ENCODE measurements at regions not wholly inside any gene's neighbourhood (a gene's known extent, or its start where the extent isn't known, plus 50 kb on each side); places are given as distances from the start of the nearest gene placed in this dataset.

DNA sequence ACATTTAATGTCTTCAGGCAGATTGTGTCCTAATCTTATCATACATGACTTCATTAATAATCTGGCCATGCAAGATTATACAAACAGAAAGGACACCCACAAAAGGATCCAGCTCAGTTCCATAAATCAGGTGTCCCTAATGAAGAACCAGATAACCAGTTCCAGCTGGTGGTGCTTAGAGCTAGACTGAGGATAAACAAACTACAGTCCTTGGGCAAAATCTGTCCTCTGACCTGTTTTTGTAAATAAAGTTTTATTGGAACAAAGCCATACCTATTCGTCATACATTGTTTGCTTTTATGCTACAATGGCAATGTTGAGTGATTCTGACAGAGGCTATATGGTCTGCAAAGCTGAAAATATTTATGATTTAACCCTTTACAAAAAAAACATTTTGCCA is 199.5 kb downstream of the MID1IP1 start:
- TF ChIP-seq, protein P1, sequence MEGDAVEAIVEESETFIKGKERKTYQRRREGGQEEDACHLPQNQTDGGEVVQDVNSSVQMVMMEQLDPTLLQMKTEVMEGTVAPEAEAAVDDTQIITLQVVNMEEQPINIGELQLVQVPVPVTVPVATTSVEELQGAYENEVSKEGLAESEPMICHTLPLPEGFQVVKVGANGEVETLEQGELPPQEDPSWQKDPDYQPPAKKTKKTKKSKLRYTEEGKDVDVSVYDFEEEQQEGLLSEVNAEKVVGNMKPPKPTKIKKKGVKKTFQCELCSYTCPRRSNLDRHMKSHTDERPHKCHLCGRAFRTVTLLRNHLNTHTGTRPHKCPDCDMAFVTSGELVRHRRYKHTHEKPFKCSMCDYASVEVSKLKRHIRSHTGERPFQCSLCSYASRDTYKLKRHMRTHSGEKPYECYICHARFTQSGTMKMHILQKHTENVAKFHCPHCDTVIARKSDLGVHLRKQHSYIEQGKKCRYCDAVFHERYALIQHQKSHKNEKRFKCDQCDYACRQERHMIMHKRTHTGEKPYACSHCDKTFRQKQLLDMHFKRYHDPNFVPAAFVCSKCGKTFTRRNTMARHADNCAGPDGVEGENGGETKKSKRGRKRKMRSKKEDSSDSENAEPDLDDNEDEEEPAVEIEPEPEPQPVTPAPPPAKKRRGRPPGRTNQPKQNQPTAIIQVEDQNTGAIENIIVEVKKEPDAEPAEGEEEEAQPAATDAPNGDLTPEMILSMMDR (IDR thresholded peaks at IDR 0.05; ENCODE audit: low read depth, low read length), result no peak
- DNase-seq (ENCODE audit: low read depth in 2 of 2), result no peak
- H3K4me3 ChIP-seq (replicated peaks in 1 of 2; ENCODE audit: low read depth in 2 of 2, low read length in 2 of 2), result no peak overlapping the region

DNA sequence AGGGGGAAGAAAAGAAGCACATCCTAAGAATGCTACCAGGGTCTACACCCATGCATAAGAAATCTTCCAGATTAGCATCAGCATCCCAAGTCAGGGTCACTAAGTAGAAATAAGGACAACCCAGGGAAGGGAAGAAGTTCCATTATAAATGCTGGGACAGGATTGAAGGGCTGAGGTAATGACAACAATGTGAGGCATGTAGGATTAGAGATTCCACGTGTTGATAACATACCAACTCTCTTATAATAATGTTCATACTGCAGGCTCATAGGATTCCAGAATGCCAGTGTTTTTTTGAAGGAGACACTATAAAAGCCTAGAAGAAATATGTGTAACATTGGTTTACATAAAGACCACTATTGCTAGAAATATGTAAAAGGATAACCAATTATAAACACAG is 201.2 kb downstream of the MID1IP1 start:
- TF ChIP-seq, protein P1 (IDR thresholded peaks at IDR 0.05; ENCODE audit: low read depth, low read length), result no peak
- DNase-seq (ENCODE audit: low read depth in 2 of 2), result no peak
- H3K4me3 ChIP-seq (replicated peaks in 1 of 2; ENCODE audit: low read depth in 2 of 2, low read length in 2 of 2), result no peak overlapping the region

DNA sequence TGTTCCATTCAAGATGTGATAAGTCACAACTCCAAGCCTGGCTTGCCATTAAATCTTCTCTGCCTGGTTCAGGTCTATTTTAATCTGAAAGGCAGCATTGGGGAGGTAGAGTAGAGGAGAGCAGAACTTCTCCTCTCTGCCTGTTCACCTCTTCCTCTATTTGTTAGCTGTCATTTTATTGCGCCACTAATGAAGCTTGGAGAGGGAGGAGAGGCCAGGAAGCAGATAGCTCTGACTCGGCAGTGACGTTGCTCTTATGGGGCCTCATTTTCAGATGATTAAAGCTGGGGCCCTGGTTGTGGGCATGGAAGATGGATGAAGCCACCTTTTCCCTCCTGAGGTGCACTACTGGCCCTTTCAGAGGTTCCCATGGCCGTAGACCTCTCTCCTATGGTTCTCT is 207.3 kb downstream of the MID1IP1 start:
- TF ChIP-seq, protein P1 (IDR thresholded peaks at IDR 0.05; ENCODE audit: low read depth, low read length), result no peak
- H3K4me3 ChIP-seq (replicated peaks in 1 of 2; ENCODE audit: low read depth in 2 of 2, low read length in 2 of 2), result no peak overlapping the region
- no peak for DNase-seq (ENCODE audit: low read depth in 2 of 2)

DNA sequence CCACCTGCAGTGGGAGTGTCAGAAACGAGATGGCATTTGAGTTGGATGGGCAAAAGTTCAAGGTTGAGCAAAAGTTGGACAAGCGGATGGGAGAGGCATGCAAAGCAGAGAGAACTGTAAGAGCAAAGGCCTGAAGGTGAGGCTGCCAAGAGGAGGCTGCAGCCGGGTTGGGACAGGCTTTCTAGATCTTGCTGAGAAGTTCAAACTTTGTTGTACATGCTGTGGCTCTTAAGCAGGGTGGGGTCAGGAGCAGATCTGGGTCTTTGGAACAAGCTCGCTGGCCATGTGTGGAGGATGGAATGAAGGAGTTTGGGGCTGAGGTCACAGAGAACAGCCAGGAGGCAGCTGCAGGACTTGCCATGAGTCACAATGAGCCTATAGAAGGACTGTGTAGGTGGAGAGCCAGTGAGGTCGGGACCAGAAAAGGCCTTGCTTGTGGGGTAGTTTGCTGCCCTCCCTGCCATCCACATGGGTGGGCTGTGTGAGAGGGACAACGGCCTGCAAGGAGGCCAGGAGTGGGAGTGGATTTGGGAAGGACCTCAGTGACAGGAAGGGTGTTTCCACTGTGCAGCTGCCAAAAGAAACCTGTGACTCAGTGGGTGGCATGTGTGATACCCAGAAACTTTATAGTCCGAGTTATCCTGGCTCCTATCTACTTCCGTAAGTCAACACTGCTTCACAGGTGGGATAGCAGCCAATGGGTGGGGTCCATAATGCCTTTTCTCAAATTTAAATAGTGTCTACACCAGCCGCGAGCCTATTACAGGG is 210.4 kb downstream of the MID1IP1 start:
- H3K4me3 ChIP-seq (replicated peaks in 1 of 2; ENCODE audit: low read depth in 2 of 2, low read length in 2 of 2), result no peak overlapping the region
- TF ChIP-seq, protein P1 (IDR thresholded peaks at IDR 0.05; ENCODE audit: low read depth, low read length), result no peak
- peak in 1 of 2 donors; percentile 21 for DNase-seq (ENCODE audit: low read depth in 2 of 2)

DNA sequence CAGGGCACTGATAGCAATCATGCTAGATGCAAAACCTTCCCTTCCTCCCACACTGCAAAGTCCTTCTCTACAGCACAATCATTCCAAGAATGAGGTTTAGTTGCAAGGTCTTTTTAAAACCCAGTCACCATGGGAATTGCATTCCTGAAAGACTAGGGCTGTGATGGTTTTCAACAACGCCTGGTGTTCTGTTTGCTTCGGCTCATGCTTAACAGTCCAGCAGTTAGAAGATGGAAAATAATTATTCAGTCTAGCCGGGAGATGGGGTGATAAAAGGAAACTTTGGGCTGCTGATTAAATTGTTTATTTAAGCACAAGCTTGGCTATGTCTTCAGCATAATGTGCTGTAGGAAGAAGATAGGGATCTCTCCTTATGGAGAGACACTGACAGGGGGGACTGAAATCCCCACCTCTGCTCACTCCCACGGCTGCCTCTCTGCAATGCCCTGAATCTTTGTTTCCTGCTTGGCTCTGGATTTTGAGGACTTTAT is 211.4 kb downstream of the MID1IP1 start:
- H3K4me3 ChIP-seq (replicated peaks in 1 of 2; ENCODE audit: low read depth in 2 of 2, low read length in 2 of 2), result no peak overlapping the region
- TF ChIP-seq, protein P1 (IDR thresholded peaks at IDR 0.05; ENCODE audit: low read depth, low read length), result no peak
- peak; percentile 11 to 27 for DNase-seq (ENCODE audit: low read depth in 2 of 2)

DNA sequence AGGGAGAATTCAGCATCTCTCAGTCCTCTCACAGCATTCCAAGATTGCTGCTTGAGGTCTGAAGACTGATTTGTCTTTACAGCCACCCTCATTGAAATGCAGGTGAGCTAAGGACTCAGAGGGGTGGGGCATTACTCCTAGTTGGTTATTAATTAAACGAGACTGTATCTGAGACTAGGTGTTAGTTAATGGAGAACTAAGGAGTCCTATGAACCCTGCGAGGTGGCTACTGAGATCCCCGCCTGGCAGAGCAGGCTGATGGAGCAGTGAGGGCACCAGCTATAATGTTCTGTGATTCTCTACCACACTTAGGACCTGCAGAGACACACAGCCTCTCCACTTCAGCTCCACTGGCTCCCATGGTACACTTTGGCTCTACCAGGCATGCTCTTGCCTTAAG is 215.3 kb downstream of the MID1IP1 start:
- no peak overlapping the region for H3K4me3 ChIP-seq (replicated peaks in 1 of 2; ENCODE audit: low read depth in 2 of 2, low read length in 2 of 2)
- DNase-seq (ENCODE audit: low read depth in 2 of 2), result no peak
- TF ChIP-seq, protein P1 (IDR thresholded peaks at IDR 0.05; ENCODE audit: low read depth, low read length), result no peak

Data from cardiac fibroblast (primary cell).